Chondrocyte (in vitro differentiated cells): ENCODE measurements at regions not wholly inside any gene's neighbourhood (a gene's known extent, or its start where the extent isn't known, plus 50 kb on each side); places are given as distances from the start of the nearest gene placed in this dataset.
"Not testable (repeated sequence)": the region's sequence is repeated elsewhere in the genome, so short reads cannot be mapped to it uniquely, and the experiment has no call there.

Source experiments
- DNase-seq: peaks from one replicate; pipeline ENCODE4 v3.0.0; 2021; ENCODE audit warnings: mixed read lengths, low spot score
- H3K27ac Mint-ChIP-seq: one replicate; pipeline ENCODE4 v1.8.0; 2021; ENCODE audit warnings: mild to moderate bottlenecking, moderate library complexity, mixed read lengths; ENCODE audit not compliant: unreplicated experiment
- H3K27me3 Mint-ChIP-seq: 2 replicates; pipeline ENCODE4 v1.8.0; 2021; ENCODE audit warnings: low read depth, mixed read lengths
- H3K36me3 Mint-ChIP-seq: 2 replicates; pipeline ENCODE4 v1.8.0; 2021; ENCODE audit warnings: low read depth, mixed read lengths
- H3K4me1 Mint-ChIP-seq: 2 replicates; pipeline ENCODE4 v1.8.0; 2021; ENCODE audit warnings: low read depth, mild to moderate bottlenecking, mixed read lengths
- H3K4me3 Mint-ChIP-seq: one replicate; pipeline ENCODE4 v1.8.0; 2021; ENCODE audit warnings: mild to moderate bottlenecking, moderate library complexity, mixed read lengths; ENCODE audit not compliant: unreplicated experiment
- H3K9me3 Mint-ChIP-seq: 2 replicates; pipeline ENCODE4 v1.8.0; 2021; ENCODE audit warnings: low read depth, mixed read lengths
- CTCF ChIP-seq: fragments of 200-600 bp; sonication (generic); IDR thresholded peaks from 2 replicates; pipeline ENCODE4 v1.5.0; 2021; ENCODE audit warnings: antibody characterized with exemption, mild to moderate bottlenecking, moderate library complexity

GRCh38 chr3:118671192-118671591 lies 363.5 kb downstream of the IGSF11 start:
- Mint-ChIP-seq H3K27me3 (no peaks in the 10 kb centered on the region), H3K9me3 (no peaks in the 10 kb centered on the region), H3K4me3 (no peak overlapping the region), H3K4me1 (no peaks in the 10 kb centered on the region), H3K27ac (no peak overlapping the region), H3K36me3 (no peaks in the 10 kb centered on the region)
- DNase-seq = no peak
- TF ChIP-seq CTCF = no peak

- H3K27me3 Mint-ChIP-seq = peaks cover 3% of the 10 kb centered on the region
- no peak overlapping the region for H3K4me3 Mint-ChIP-seq
- H3K36me3 Mint-ChIP-seq = no peaks in the 10 kb centered on the region
These were observed 359.3 kb downstream of the IGSF11 start for GRCh38 chr3:118675305-118675704.

GRCh38 chr3:118678663-118679062 lies 356.0 kb downstream of the IGSF11 start:
- H3K9me3 Mint-ChIP-seq, DNase-seq, H3K36me3 Mint-ChIP-seq, H3K27me3 Mint-ChIP-seq, H3K27ac Mint-ChIP-seq, H3K4me1 Mint-ChIP-seq, H3K4me3 Mint-ChIP-seq: not testable (repeated sequence)

More at GRCh38 chr3:118675305-118675704, 359.3 kb downstream of the IGSF11 start:
- H3K27ac Mint-ChIP-seq = no peak overlapping the region
- no peaks in the 10 kb centered on the region for H3K9me3 Mint-ChIP-seq
- H3K4me1 Mint-ChIP-seq = no peaks in the 10 kb centered on the region
- no peak for TF ChIP-seq CTCF
- DNase-seq = no peak

- TF ChIP-seq CTCF = no peak
- H3K36me3 Mint-ChIP-seq = peaks cover 2% of the 10 kb centered on the region
- no peak overlapping the region for H3K27ac Mint-ChIP-seq
- peaks cover 5% of the 10 kb centered on the region for H3K27me3 Mint-ChIP-seq
- H3K4me3 Mint-ChIP-seq = no peak overlapping the region
- peaks cover 3% of the 10 kb centered on the region for H3K9me3 Mint-ChIP-seq
- H3K4me1 Mint-ChIP-seq = no peaks in the 10 kb centered on the region
- DNase-seq = no peak
These were observed 351.7 kb downstream of the IGSF11 start for GRCh38 chr3:118682921-118683320.

GRCh38 chr3:118683636-118684035 lies 351.0 kb downstream of the IGSF11 start:
- peaks cover 2% of the 10 kb centered on the region for H3K36me3 Mint-ChIP-seq
- no peak for TF ChIP-seq CTCF

GRCh38 chr3:118688396-118688884 lies 346.2 kb downstream of the IGSF11 start:
- H3K4me3 Mint-ChIP-seq = no peak overlapping the region
- DNase-seq = no peak
- no peaks in the 10 kb centered on the region for H3K36me3 Mint-ChIP-seq
- H3K4me1 Mint-ChIP-seq = no peaks in the 10 kb centered on the region
- no peak for TF ChIP-seq CTCF
- peaks cover 3% of the 10 kb centered on the region for H3K27me3 Mint-ChIP-seq
- no peak overlapping the region for H3K27ac Mint-ChIP-seq
- no peaks in the 10 kb centered on the region for H3K9me3 Mint-ChIP-seq

More at GRCh38 chr3:118683636-118684035, 351.0 kb downstream of the IGSF11 start:
- DNase-seq = no peak
- H3K9me3 Mint-ChIP-seq = peaks cover 3% of the 10 kb centered on the region
- H3K4me1 Mint-ChIP-seq = no peaks in the 10 kb centered on the region
- peaks cover 5% of the 10 kb centered on the region for H3K27me3 Mint-ChIP-seq
- no peak overlapping the region for H3K27ac Mint-ChIP-seq
- H3K4me3 Mint-ChIP-seq = no peak overlapping the region
